HEK293 (cell line): ENCODE measurements at regions not wholly inside any gene's neighbourhood (a gene's known extent, or its start where the extent isn't known, plus 50 kb on each side); places are given as distances from the start of the nearest gene placed in this dataset.

Experiments used
- CTCF ChIA-PET: fragments of 350-600 bp; formaldehyde crosslinking; extraction: SDS; loops from one replicate; lab custom pipeline; 2021; ENCODE audit warnings: antibody characterized with exemption; lab: Yijun Ruan, JAX
- POLR2A ChIA-PET: fragments of 300-600 bp; formaldehyde crosslinking; extraction: SDS; loops from one replicate; lab custom pipeline; 2020; ENCODE audit warnings: antibody characterized with exemption, inconsistent platforms; lab: Yijun Ruan, JAX
- H3K27ac ChIP-seq: fragments of 200-500 bp; sonication (Bioruptor generic); 2 replicates; pipeline ENCODE4 v1.5.1; 2014; ENCODE audit warnings: low read depth, low read length, control low read depth, inconsistent platforms; ENCODE audit errors: extremely low read depth
- H3K36me3 ChIP-seq, 2 experiments: fragments of 200-500 bp in 1 of 2; sonication (Bioruptor generic) in 1 of 2; 1 replicate in 1 of 2; 2 replicates in 1 of 2; pipeline ENCODE4 v1.5.1; 2014 to 2017; ENCODE audit warnings: inconsistent platforms in 2 of 2, low read length in 2 of 2; ENCODE audit not compliant: control insufficient read depth in 2 of 2, insufficient read depth in 1 of 2
- H3K4me1 ChIP-seq: fragments of 200-500 bp; sonication (Bioruptor generic); 2 replicates; pipeline ENCODE4 v1.5.1; 2014; ENCODE audit warnings: mild to moderate bottlenecking, low read length, inconsistent platforms; ENCODE audit not compliant: control insufficient read depth, insufficient read depth
- H3K4me3 ChIP-seq: 2 replicates; pipeline ENCODE4 v1.5.1; 2011; ENCODE audit warnings: low read depth, mild to moderate bottlenecking, control low read depth, low read length, moderate library complexity
- H3K9me3 ChIP-seq: fragments of 200-500 bp; sonication (Bioruptor generic); 2 replicates; pipeline ENCODE4 v1.5.1; 2014; ENCODE audit warnings: low read depth, low read length, inconsistent platforms; ENCODE audit not compliant: control insufficient read depth, insufficient read depth
- CTCF ChIP-seq: fragments of 450-650 bp; formaldehyde crosslinking; IDR thresholded peaks from 2 replicates; pipeline ENCODE4 v1.5.1; 2016; ENCODE audit warnings: missing biosample characterization, missing genetic modification characterization
- GLIS1 ChIP-seq: fragments of 450-650 bp; formaldehyde crosslinking; IDR thresholded peaks from 2 replicates; pipeline ENCODE4 v1.5.1; 2016; ENCODE audit warnings: missing biosample characterization, missing genetic modification characterization
- HOXC10 ChIP-seq: sonication (generic); formaldehyde crosslinking; IDR thresholded peaks from 2 replicates; pipeline ENCODE4 v1.8.1; 2023; ENCODE audit warnings: mild to moderate bottlenecking, missing genetic modification reagents
- KLF9 ChIP-seq: fragments of 450-650 bp; formaldehyde crosslinking; IDR thresholded peaks from 2 replicates; pipeline ENCODE4 v1.5.1; 2016; ENCODE audit warnings: missing biosample characterization, missing genetic modification characterization, low read depth
- OVOL3 ChIP-seq: fragments of 450-650 bp; formaldehyde crosslinking; IDR thresholded peaks from 2 replicates; pipeline ENCODE4 v1.5.1; 2016; ENCODE audit warnings: missing biosample characterization, missing genetic modification characterization
- REST ChIP-seq: fragments of 450-650 bp; formaldehyde crosslinking; IDR thresholded peaks from 2 replicates; pipeline ENCODE4 v1.5.1; 2016; ENCODE audit warnings: missing biosample characterization, missing genetic modification characterization
- SCRT2 ChIP-seq: fragments of 450-650 bp; formaldehyde crosslinking; IDR thresholded peaks from 2 replicates; pipeline ENCODE4 v1.5.1; 2016; ENCODE audit warnings: missing biosample characterization, missing genetic modification characterization
- SETDB1 ChIP-seq: IDR thresholded peaks from one replicate; pipeline ENCODE4 v1.6.1; 2017; ENCODE audit warnings: mild to moderate bottlenecking, low read length, moderate library complexity, mixed read lengths; ENCODE audit not compliant: insufficient read length
- ZFP3 ChIP-seq: fragments of 450-650 bp; formaldehyde crosslinking; IDR thresholded peaks from 2 replicates; pipeline ENCODE4 v1.5.1; 2016; ENCODE audit warnings: low read depth, missing biosample characterization, missing genetic modification characterization
- ZFP41 ChIP-seq: fragments of 450-650 bp; formaldehyde crosslinking; IDR thresholded peaks from 2 replicates; pipeline ENCODE4 v1.5.1; 2016; ENCODE audit warnings: missing biosample characterization, missing genetic modification characterization, borderline replicate concordance
- ZNF202 ChIP-seq: fragments of 450-650 bp; formaldehyde crosslinking; IDR thresholded peaks from 2 replicates; pipeline ENCODE4 v1.5.1; 2016; ENCODE audit warnings: missing biosample characterization, missing genetic modification characterization, borderline replicate concordance
- ZNF354C ChIP-seq: fragments of 450-650 bp; formaldehyde crosslinking; IDR thresholded peaks from 2 replicates; pipeline ENCODE4 v1.5.1; 2016; ENCODE audit warnings: missing biosample characterization, missing genetic modification characterization, low read depth, borderline replicate concordance
- ZNF513 ChIP-seq: fragments of 450-650 bp; IDR thresholded peaks from 2 replicates; pipeline ENCODE4 v1.5.1; 2018; ENCODE audit warnings: missing biosample characterization, missing genetic modification characterization
- ZNF560 ChIP-seq: fragments of 450-650 bp; formaldehyde crosslinking; IDR thresholded peaks from 2 replicates; pipeline ENCODE4 v1.5.1; 2017; ENCODE audit warnings: missing biosample characterization, missing genetic modification characterization, borderline replicate concordance
- ZNF837 ChIP-seq: fragments of 450-650 bp; formaldehyde crosslinking; IDR thresholded peaks from 2 replicates; pipeline ENCODE4 v1.5.1; 2016; ENCODE audit warnings: missing biosample characterization, missing genetic modification characterization
- ZSCAN16 ChIP-seq: fragments of 450-650 bp; formaldehyde crosslinking; IDR thresholded peaks from 2 replicates; pipeline ENCODE4 v1.5.1; 2016; ENCODE audit warnings: missing biosample characterization, missing genetic modification characterization
- ZSCAN23 ChIP-seq: fragments of 450-650 bp; formaldehyde crosslinking; IDR thresholded peaks from 2 replicates; pipeline ENCODE4 v1.5.1; 2016; ENCODE audit warnings: missing biosample characterization, missing genetic modification characterization
- ZSCAN30 ChIP-seq: fragments of 450-650 bp; IDR thresholded peaks from 2 replicates; pipeline ENCODE4 v1.5.1; 2018; ENCODE audit warnings: missing biosample characterization, mild to moderate bottlenecking, missing genetic modification characterization, moderate library complexity
- TF ChIP-seq, protein P1 (sequence below): fragments of 450-650 bp; IDR thresholded peaks from 2 replicates; pipeline ENCODE4 v1.5.1; 2018; ENCODE audit warnings: missing biosample characterization, mild to moderate bottlenecking, missing genetic modification characterization

DNA sequence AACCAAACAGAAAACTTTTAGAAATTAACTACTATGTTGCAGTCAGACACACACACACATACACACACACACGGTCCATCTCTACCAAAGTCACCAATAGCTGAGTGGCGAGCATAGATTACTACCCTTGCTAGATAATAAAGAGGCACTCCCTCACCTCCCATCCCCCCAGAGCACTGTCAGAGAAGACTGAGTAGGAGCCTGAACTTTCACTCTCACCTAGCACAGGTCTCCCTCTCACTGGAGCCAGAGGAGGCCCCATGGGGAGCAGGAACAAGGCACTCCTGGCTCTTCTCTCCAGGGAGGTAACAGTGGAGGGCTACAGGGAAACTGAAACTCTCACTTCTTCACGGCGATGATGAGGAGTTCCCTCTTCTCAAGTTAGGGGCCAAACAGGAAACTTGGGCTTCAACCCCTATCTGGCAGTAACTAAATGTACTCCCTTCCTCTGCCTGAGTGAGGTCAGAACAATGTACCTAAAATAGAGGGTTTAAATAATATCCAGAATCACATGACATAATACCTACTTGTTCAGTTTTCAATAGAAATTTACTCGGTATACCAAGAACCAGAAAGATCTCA, 975.3 kb upstream of the GBE1 start:
- Histone ChIP-seq H3K4me3 (no peak overlapping the region), H3K36me3 (no peaks in the 10 kb centered on the region), H3K9me3 (no peaks in the 10 kb centered on the region), H3K27ac (no peak overlapping the region), H3K4me1 (no peaks in the 10 kb centered on the region)
- POLR2A ChIA-PET: no interaction called here
- CTCF ChIA-PET: no interaction called here
- TF ChIP-seq ZFP3 (tag by site-specific recombination): no peak
- no peak for TF ChIP-seq ZNF354C (tag by site-specific recombination)
- TF ChIP-seq ZSCAN30 (tag by site-specific recombination): no peak
- TF ChIP-seq, protein P1, sequence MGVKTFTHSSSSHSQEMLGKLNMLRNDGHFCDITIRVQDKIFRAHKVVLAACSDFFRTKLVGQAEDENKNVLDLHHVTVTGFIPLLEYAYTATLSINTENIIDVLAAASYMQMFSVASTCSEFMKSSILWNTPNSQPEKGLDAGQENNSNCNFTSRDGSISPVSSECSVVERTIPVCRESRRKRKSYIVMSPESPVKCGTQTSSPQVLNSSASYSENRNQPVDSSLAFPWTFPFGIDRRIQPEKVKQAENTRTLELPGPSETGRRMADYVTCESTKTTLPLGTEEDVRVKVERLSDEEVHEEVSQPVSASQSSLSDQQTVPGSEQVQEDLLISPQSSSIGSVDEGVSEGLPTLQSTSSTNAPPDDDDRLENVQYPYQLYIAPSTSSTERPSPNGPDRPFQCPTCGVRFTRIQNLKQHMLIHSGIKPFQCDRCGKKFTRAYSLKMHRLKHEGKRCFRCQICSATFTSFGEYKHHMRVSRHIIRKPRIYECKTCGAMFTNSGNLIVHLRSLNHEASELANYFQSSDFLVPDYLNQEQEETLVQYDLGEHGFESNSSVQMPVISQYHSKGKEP (tag by site-specific recombination): no peak
- TF ChIP-seq ZSCAN23 (tag by site-specific recombination): no peak
- TF ChIP-seq ZNF837 (tag by site-specific recombination): no peak
- TF ChIP-seq REST (tag by site-specific recombination): no peak
- no peak for TF ChIP-seq ZNF560 (tag by site-specific recombination)
- no peak for TF ChIP-seq ZSCAN16 (tag by site-specific recombination)
- TF ChIP-seq SCRT2 (tag by site-specific recombination): no peak
- TF ChIP-seq CTCF (tag by site-specific recombination): no peak
- TF ChIP-seq OVOL3 (tag by site-specific recombination): no peak
- no peak for TF ChIP-seq ZFP41
- TF ChIP-seq SETDB1: no peak
- no peak for TF ChIP-seq KLF9 (tag by site-specific recombination)
- TF ChIP-seq GLIS1: no peak
- TF ChIP-seq ZNF513 (tag by site-specific recombination): no peak
- TF ChIP-seq HOXC10 (CRISPR knock-in tag): no peak
- TF ChIP-seq ZNF202 (tag by site-specific recombination): no peak
